Epidermal melanocyte (primary cell): ENCODE measurements at regions not wholly inside any gene's neighbourhood (a gene's known extent, or its start where the extent isn't known, plus 50 kb on each side); places are given as distances from the start of the nearest gene placed in this dataset.
"Not testable (repeated sequence)": the region's sequence is repeated elsewhere in the genome, so short reads cannot be mapped to it uniquely, and the experiment has no call there.

ENCODE experiments used
- DNase-seq: peaks from one replicate; pipeline ENCODE4 v3.0.0; 2011; ENCODE audit warnings: low spot score; ENCODE audit not compliant: insufficient read length

DNA sequence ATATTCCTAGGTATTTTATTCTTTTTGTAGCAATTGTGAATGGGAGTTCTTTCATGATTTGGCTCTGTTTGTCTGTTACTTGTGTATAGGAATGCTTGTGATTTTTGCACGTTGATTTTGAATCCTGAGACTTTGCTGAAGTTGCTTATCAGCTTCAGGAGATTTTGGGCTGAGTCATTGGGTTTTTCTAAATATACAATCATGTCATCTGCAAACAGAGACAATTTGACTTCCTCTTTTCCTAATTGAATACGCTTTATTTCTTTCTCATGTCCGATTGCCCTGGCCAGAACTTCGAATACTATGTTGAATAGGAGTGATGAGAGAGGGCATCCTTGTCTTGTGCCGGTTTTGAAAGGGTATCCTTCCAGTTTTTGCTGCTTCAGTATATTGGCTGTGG is 234.6 kb upstream of the RASGRP1 start:
- not testable (repeated sequence) for DNase-seq

DNA sequence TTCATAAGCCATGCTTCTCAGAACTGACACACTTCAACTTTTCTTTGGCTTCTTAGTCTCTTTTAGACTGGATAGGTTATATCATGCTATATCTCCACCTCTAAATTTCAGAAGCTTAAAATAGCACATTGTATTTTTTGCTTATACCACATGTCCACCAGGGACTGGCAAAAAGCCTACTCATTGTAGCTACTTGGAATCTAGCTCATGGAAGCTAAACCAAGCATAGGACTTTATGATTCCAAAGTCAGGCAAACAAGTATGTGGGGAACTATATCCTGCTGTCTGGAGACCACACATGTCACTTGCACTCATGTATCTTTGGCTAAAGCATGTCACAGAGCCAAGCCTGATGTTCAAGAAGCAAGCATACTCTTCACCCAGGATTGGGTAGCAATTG is 245.0 kb upstream of the RASGRP1 start:
- DNase-seq = no peak

DNA sequence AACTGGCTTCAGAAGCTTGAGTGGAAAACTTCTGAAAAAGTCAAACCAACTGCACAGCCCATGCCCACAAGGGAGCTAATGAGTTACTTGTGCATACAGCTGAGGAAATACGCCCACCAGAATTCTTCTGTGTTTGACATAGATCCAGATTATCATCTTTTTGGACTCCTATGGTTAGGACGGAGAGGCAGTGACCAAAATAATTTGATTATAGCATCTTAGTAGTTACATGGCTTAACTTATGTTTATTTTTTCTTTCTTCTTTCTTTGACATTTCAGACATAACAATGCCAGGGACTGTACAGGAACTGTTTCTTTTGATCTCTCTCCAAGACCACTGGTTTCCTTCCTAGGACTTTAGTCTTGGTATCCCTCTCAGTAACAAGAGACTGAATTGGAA is 246.1 kb upstream of the RASGRP1 start:
- no peak for DNase-seq

DNA sequence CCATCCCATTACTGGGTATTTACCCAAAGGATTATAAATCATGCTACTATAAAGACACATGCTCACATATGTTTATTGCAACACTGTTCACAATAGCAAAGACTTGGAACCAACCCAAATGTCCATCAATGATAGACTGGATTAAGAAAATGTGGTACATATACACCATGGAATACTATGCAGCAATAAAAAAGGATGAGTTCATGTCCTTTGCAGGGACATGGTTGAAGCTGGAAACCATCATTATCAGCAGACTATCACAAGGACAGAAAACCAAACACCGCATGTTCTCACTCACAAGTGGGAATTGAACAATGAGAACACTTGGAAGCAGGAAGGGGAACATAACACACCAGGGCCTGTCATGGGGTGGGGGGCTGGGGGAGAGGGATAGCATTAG is 249.6 kb upstream of the RASGRP1 start:
- not testable (repeated sequence) for DNase-seq

DNA sequence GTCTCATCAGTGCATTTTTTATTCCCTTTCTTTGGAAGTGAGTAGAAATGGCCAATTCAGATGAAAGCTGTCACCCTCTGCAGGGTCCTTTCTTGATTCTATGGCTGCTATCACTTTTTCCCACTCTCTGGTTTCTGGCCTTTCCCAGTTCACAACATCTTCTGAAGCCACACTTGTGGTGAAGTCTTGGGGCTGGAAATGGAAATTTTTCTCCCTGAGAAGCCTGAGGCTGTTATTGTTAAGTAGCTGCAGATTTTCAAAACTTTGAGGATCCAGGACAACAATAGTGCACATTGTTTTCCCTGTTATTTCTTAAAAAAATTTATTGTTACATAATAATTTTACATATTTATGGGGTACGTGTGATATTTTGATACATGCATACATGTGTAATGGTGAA is 250.3 kb upstream of the RASGRP1 start:
- DNase-seq = no peak

DNA sequence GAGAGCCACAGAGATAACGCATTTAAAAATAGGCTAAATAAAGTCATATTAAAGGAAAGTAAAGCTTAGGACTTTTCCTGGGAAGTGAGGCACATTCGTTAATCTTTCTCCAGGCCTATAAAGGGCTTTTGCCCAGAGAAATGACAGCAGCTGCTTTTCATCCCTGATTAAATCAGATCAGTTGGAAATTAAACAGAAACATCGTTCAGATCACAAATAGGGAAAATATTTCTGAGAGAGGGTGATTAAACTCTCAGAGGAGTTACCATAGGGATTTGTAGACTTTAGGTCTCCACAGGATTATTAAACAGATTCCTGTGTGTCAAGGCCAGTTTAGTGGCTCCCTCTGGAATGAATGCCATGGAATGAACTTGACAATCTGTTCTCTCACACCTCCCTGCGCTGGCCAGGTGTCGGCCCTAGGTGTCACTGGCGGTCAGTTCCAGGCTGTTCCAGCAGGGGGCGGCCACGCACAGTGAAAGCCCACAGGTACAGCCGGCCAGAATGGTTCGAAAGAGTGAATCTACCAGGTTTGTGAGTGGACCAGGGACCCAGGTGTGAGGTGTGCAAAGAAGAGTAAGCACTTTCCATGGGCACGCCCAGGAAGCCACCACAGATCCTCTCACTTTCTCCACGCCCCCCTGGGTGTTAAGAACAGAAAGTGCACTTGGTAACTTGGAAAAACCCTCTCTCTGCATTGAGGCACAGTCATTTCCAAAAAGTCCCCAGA is 253.0 kb upstream of the RASGRP1 start:
- DNase-seq = no peak

DNA sequence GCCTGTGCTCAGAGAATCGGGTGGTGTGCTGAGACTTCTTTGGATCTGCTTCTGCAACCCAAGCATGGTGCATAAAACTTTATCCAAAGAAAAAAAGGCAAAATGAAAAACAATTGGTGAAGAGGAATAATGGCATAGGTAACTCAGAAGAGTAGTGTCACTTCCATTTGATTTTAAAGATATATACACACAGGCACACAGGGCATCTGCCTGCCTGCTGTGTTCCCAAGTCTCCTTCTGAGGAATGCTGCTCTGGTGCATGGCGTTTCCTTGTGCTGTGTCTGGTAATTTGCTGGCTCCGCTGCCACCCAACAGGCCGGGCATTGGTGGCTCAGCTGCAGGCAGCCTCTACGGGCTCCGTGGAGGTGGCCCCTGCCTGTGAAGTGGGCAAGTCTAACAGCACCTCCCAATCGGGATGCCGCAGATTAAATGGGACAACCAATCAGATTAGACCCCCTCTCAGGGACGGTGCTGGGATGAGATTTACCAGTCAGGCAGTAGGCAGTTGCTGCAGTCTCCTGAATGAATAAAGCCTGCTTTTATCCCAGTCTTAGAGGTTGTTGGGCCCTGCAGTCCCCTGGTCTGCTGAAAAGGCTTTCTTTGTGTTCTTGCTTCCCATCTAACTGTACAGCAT is 253.7 kb upstream of the RASGRP1 start:
- no peak for DNase-seq

DNA sequence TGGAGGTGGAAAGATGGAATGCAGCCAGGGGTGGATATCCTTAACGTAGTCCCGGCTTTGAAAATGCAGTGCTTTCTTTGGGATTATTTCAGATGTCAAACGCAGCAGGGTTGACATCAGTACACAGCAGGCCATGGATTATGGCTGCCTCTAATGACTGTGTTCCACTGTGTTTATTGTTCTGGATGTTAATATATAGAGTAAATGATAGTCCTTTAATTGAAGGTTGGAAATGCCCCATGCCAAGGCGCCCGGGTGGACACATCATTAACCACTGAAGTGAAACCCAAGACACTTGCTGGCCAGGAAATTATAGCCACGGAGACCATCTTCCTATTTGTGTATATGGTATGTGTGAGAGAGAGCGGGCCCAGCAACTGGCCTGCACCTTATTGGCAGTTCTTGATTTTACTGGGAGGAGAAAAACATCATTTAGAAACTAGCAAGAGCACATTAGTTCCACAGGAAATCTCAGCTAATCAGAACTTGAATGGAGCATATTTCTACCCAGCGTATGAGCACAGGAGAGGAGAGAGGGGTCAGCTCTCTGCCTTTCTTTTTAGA is 254.9 kb upstream of the RASGRP1 start:
- DNase-seq = no peak

DNA sequence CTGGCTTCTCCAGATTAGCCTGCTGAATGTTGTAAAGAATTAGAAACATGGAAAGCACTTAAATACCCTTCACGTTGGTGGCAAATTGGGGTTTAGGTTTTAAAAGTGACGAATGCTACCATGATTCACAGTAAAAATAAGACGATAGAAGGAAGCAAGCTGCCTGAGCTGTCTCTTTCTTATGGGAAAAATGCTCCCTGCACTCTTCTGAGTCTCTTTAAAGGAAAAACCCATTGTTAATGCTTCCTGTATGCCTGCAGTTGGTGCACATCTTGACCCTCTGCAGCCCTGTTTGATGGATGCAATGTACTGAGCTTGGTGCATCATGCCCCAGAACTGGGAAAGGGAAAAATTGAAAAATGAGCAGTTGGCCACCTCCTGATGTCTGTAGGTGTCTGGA is 258.6 kb upstream of the RASGRP1 start:
- DNase-seq = no peak

DNA sequence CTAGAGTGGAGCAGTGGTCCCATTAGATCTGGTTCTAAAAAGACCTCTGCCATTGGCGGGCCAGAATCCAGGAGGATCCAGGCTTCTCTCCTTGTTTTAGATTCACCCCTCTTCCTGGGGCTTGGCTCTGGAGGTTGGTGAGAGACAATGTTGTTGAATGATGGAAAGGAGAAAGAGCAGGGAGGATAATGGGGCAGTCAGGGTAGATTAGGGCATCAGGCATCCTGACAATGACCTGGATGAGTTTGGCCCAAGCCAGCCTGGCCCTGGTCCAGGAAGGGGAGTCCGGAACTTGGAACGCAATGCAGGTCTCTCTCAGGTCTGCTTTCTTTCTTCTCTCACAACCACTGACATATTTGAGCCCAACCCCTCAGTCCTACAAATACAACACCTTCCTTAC is 260.1 kb upstream of the RASGRP1 start:
- no peak for DNase-seq

DNA sequence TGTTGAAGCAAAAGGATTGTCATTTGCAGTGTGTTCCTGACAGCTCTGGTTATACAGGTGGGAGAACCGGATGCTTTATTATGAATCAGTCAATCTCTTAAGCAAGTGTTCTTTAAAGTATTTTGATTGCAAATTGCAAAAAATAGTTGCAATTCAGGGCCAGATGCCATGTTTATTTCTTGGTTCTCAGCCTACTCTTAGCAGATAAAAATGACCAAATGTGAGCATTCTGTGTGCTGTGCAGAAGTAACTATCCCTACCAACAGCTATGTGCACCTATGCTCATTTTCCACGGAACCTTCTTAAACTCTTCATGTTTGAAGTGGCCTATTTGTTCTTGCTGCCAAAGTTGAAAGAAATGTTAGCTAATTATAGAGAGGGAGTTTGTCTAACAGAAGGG is 262.3 kb upstream of the RASGRP1 start:
- DNase-seq = no peak

DNA sequence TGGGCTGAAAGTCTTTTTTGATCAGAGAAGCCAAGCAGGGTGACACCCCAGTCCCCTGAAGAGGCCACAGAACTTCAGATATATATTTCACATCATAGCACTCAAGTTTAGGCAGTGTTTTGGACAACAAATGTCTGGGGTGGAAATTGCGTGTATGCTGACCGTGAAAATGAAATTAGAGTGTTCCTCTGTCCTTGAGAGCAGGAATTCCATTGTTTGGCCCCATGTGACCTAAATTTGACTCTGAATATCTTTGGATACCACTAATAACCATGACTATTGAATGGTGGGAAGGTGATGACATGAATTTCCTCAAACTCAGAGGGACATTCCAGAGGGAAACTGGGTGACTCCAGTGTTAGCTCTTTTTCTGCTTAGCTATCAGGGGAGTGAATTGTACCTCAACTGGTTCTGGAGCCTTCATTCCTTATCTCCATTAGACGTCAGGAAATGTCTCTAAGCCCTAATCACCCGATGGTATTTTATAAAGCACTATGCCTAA is 263.5 kb upstream of the RASGRP1 start:
- DNase-seq = no peak

DNA sequence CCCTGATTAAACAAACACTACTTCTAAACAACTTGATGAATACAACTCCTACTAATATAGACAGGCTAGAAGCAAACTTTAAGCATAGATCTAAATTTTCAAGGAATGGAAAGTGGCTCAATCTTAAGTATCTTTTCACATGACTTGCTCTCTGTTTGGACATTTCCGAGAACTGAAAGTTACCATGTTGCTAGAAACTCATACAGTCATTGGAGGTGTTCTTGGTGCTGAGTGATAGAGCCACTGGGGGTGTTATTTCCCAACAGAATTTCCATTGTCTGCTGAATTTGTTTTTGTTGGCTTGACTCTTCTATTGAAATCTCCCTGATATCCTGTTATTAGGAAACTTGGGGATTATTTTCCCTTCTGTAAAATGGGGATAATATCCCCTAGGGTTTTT is 264.5 kb upstream of the RASGRP1 start:
- no peak for DNase-seq

DNA sequence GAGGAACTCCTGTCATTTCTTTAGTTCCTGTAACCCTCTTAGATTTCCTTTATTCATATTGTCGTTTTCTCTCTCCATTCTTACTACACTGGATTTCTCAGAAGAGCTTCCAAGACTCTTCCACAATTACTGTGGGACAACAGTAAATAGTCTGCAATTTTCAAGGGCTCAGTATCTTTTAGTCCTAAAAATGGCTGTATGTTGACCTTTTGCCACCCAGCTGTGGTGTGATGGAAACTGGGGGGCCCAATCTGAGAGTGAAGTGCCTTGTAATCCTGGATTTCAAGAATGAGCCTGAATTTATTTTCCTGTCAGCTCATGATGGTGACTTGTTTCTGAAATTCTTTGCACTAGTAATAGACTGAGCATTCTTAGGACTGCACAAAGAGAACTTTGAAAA is 277.6 kb upstream of the RASGRP1 start:
- DNase-seq = no peak

DNA sequence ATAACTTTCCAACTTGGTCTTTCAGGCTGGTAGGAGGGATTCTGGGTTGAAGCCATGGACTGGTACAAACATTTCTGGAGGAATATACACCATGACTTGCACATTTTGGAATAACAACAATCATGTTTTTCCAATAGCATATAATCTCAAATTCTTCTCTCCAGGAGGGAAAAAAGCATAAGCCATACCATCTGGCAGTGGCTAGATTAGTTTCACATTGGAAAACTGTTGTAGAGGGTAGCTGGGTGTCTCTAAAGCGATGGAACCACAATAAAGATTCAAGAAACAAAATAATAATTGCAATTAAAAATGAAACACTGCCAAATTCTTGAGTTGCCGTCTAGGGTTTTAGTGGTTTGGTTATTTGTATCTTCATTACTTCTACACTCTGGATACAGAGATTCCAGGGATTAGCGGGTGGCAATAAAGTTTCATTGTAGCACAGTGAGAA is 278.5 kb upstream of the RASGRP1 start:
- no peak for DNase-seq

DNA sequence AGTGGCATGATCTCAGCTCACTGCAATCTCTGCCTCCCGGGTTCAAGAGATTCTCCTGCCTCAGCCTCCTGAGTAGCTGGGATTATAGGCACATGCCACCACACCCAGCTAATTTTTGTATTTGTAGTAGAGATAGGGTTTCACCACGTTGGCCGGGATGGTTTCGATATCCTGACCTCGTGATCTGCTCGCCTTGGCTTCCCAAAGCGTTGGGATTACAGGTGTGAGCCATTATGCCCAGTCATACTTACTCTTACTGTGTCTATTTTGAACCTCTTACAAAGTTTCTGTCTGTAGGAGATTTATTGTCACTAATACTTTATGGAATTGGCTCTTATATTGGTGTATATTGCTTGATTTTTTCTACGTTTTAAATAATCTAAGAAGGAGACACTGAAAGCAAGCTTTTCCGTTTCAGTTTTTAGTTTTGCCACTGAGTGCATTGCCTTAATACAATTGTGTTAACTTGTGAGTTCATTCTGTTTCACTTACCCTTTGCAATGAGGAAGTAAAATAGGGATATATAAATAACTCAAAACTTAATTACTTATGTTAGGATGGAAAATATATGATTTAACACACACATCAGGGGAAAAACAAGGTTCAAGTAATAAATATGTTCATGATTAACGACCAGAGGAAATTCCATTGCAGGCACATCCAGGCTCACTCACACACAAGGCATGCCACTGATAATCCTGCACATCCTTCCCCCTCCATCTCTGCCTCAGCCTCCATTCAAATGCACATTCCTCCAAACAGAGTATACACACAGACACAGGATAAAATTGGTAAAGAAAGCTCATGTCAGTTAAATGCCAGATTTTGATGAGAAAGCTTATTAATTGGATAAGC is 279.3 kb upstream of the RASGRP1 start:
- DNase-seq = no peak

DNA sequence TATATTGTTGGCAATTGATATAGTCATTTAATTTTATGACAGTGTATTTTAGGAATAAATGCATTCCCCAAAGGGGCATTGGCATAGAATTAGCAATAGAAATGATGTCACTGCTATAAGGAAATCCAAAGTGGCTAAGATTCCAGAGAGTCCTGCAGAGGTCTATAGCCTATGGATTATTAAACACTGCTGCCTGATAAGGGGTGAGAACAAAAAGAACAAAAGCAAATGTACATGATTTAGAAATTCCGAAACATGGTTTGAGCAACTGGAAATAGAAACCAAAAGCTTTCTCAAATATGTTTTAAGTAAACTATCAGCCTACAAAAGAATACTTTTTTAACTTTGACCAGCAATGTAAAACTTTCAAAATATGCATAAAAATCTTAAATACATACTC is 280.1 kb upstream of the RASGRP1 start:
- no peak for DNase-seq

DNA sequence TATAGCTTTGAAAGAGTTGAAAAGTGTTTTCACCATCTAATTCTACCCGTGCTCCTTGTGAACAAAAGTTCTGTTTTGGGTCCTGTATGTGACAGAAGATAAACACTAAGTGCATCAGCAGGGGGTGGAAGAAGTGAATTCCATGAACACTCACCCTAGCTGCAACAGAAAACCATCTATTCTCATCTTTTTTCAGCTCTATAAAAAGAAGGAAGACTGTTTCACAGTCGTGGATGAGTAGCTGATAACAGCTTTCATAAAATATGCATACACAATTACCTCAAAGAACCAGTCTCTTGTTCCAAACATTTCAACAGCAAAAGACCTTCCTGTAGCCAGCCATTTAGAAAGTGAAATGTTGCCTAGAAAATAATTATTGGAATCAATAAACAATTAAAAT is 281.7 kb upstream of the RASGRP1 start:
- no peak for DNase-seq

DNA sequence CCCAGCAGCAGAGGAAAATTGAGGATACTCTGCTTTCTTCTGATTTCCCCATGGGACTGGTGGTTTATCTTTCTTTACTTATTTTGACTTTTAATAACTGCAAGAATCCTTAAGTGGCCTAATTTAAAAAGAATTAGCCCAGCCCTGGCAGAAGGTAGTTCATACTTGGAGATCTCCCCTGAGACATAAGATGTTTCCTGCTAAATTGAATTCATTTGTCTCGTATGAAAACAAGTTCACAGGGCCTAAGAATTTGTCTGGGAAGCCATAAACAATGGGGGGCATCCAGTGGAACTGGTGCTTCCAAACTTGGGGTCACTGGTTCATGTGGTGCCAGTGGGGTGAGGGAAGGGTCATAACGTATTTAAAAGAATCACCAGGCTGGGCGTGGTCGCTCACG is 283.1 kb upstream of the RASGRP1 start:
- no peak for DNase-seq

DNA sequence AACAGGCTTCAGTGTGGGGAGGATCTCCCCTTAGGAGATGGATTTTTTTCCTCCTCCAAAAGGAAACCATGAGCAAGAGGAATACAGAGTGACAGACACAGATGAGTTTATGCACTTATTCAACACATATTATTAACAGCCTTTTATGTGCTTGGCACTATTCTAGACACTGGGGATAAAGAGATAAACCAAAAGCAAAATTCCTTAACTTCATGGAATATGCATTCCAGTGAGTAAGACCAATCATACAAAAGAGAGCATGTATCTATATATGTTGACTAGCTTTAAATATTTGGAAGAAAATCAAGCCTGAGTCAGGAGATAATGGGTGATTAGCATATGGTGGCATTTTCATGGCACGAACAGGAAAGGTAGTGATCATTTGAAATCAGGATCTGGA is 284.4 kb upstream of the RASGRP1 start:
- no peak for DNase-seq

DNA sequence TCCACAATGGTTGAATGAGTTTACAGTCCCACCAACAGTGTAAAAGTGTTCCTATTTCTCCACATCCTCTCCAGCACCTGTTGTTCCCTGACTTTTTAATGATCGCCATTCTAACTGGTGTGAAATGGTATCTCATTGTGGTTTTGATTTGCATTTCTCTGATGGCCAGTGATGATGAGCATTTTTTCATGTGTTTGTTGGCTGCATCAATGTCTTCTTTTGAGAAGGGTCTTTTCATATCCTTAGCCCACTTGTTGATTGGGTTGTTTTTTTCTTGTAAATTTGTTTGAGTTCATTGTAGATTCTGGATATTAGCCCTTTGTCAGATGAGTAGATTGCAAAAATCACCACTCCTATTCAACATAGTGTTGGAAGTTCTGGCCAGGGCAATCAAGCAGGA is 287.6 kb upstream of the RASGRP1 start:
- DNase-seq = not testable (repeated sequence)

DNA sequence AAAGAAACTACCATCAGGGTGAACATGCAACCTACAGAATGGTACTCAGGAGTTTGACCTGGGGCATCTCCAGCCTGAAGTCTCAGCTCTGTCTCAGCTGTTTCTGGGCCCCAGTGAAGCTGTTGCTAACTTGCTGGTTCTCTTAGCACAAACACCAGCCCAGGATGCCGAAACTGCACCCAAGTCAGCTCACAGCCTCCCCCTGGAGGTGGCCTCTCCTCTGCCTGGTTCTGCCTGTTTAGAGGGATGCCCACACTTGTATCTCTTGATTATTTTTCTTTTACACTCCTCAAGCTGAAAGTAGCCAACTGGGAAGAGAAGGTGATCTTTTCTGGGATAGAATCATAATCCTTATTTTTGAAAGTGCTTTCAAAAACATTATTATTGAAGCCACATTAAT is 289.0 kb upstream of the RASGRP1 start:
- no peak for DNase-seq
